ENCODE measurements at regions not wholly inside any gene's neighbourhood (a gene's known extent, or its start where the extent isn't known, plus 50 kb on each side); places are given as distances from the start of the nearest gene placed in this dataset.

GRCh38 chr3:95246413-95246812 lies 1183.6 kb downstream of the NSUN3 start:
- H3K27me3 ChIP-seq (replicated peaks; ENCODE audit: control insufficient read depth, insufficient read depth, low read length) = no peaks in the 10 kb centered on the region
- H3K4me3 ChIP-seq (replicated peaks; ENCODE audit: low read depth, low read length) = no peak overlapping the region
- DNase-seq (ENCODE audit: extremely low read depth, insufficient read length) = no peak
- TF ChIP-seq, protein P1, sequence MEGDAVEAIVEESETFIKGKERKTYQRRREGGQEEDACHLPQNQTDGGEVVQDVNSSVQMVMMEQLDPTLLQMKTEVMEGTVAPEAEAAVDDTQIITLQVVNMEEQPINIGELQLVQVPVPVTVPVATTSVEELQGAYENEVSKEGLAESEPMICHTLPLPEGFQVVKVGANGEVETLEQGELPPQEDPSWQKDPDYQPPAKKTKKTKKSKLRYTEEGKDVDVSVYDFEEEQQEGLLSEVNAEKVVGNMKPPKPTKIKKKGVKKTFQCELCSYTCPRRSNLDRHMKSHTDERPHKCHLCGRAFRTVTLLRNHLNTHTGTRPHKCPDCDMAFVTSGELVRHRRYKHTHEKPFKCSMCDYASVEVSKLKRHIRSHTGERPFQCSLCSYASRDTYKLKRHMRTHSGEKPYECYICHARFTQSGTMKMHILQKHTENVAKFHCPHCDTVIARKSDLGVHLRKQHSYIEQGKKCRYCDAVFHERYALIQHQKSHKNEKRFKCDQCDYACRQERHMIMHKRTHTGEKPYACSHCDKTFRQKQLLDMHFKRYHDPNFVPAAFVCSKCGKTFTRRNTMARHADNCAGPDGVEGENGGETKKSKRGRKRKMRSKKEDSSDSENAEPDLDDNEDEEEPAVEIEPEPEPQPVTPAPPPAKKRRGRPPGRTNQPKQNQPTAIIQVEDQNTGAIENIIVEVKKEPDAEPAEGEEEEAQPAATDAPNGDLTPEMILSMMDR (IDR thresholded peaks at IDR 0.05; ENCODE audit: insufficient read depth, low read length, poor library complexity, severe bottlenecking) = no peak
- no peaks in the 10 kb centered on the region for H3K36me3 ChIP-seq (ENCODE audit: control insufficient read depth, insufficient read depth, low read length)

DNA sequence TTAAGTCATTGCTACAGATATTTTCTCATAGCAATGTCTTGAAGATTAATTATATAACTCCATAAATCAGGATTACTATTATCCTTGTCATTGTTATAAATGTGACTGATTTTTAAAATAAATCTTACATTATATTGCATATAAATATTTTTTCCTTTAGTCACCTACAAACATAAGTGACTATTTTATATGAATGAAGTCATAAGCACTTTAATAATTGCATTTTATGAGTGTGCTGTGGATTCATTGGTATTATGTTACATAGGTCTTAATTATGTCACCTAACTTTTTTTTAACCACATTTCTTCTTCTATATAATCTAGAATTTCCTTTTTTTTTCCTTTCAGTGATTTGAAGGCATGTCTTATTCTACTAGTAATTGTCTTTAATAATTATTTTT lies 1191.2 kb downstream of the NSUN3 start:
- no peak for DNase-seq (ENCODE audit: extremely low read depth, insufficient read length)
- Histone ChIP-seq H3K36me3 (ENCODE audit: control insufficient read depth, insufficient read depth, low read length) (no peaks in the 10 kb centered on the region), H3K27me3 (replicated peaks; ENCODE audit: control insufficient read depth, insufficient read depth, low read length) (no peaks in the 10 kb centered on the region), H3K4me3 (replicated peaks; ENCODE audit: low read depth, low read length) (no peak overlapping the region)
- TF ChIP-seq, protein P1 (IDR thresholded peaks at IDR 0.05; ENCODE audit: insufficient read depth, low read length, poor library complexity, severe bottlenecking) = no peak

DNA sequence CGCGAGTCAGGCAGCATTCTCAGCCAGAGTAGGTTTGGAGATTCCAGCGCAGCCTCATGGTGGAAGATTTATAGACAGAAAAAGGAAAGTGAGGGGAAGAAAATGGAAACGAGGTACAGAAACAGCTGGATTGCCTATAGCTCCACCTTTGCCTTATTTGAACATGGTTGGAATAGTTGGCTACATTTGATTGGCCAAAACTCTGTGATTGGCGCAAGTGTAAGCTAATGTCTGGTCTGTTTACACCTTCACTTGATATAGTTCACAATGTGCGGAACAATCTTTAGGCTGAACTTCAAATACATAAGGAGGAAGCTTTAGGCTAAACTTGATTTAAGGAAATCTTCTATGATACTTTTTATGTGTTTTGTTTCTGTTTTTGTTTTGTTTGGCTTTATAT lies 1191.9 kb downstream of the NSUN3 start:
- TF ChIP-seq, protein P1 (IDR thresholded peaks at IDR 0.05; ENCODE audit: insufficient read depth, low read length, poor library complexity, severe bottlenecking) = no peak
- DNase-seq (ENCODE audit: extremely low read depth, insufficient read length) = no peak
- no peaks in the 10 kb centered on the region for H3K36me3 ChIP-seq (ENCODE audit: control insufficient read depth, insufficient read depth, low read length)
- H3K27me3 ChIP-seq (replicated peaks; ENCODE audit: control insufficient read depth, insufficient read depth, low read length) = no peaks in the 10 kb centered on the region
- no peak overlapping the region for H3K4me3 ChIP-seq (replicated peaks; ENCODE audit: low read depth, low read length)

GRCh38 chr3:95265129-95265528 lies 1202.3 kb downstream of the NSUN3 start:
- H3K4me3 ChIP-seq (replicated peaks; ENCODE audit: low read depth, low read length) = no peak overlapping the region
- no peaks in the 10 kb centered on the region for H3K36me3 ChIP-seq (ENCODE audit: control insufficient read depth, insufficient read depth, low read length)
- no peaks in the 10 kb centered on the region for H3K27me3 ChIP-seq (replicated peaks; ENCODE audit: control insufficient read depth, insufficient read depth, low read length)
- TF ChIP-seq, protein P1 (IDR thresholded peaks at IDR 0.05; ENCODE audit: insufficient read depth, low read length, poor library complexity, severe bottlenecking) = no peak
- DNase-seq (ENCODE audit: extremely low read depth, insufficient read length) = no peak

DNA sequence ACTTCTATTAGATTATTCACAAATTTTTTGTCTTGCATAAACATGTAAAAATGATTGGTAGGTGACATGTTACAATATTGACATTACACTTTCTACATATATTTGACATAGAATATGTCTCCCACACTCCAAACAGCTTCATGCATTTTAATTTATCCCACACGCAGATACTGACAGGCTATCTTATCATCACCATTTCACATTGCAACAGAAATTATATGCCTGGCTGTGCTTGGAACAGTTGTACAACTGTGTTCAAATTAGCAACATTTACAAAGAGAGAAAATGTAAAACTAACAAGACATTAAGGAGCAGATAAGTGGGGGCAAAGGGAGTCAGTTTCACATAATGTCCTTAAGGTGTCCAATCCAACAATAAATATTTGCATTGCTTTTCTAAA lies 1208.5 kb downstream of the NSUN3 start:
- no peak for DNase-seq (ENCODE audit: extremely low read depth, insufficient read length)
- Histone ChIP-seq H3K27me3 (replicated peaks; ENCODE audit: control insufficient read depth, insufficient read depth, low read length) (no peaks in the 10 kb centered on the region), H3K4me3 (replicated peaks; ENCODE audit: low read depth, low read length) (no peak overlapping the region), H3K36me3 (ENCODE audit: control insufficient read depth, insufficient read depth, low read length) (no peaks in the 10 kb centered on the region)
- TF ChIP-seq, protein P1 (IDR thresholded peaks at IDR 0.05; ENCODE audit: insufficient read depth, low read length, poor library complexity, severe bottlenecking) = no peak

- TF ChIP-seq, protein P1 (IDR thresholded peaks at IDR 0.05; ENCODE audit: insufficient read depth, low read length, poor library complexity, severe bottlenecking) = no peak
- no peaks in the 10 kb centered on the region for H3K36me3 ChIP-seq (ENCODE audit: control insufficient read depth, insufficient read depth, low read length)
- H3K27me3 ChIP-seq (replicated peaks; ENCODE audit: control insufficient read depth, insufficient read depth, low read length) = no peaks in the 10 kb centered on the region
- no peak overlapping the region for H3K4me3 ChIP-seq (replicated peaks; ENCODE audit: low read depth, low read length)
- no peak for DNase-seq (ENCODE audit: extremely low read depth, insufficient read length)
Measured at GRCh38 chr3:95272166-95272565, 1209.3 kb downstream of the NSUN3 start.
